GM18511 (cell line): ENCODE measurements at regions not wholly inside any gene's neighbourhood (a gene's known extent, or its start where the extent isn't known, plus 50 kb on each side); places are given as distances from the start of the nearest gene placed in this dataset.

Experiments used
- ATAC-seq: cut with Tn5 transposase; IDR thresholded peaks from one replicate; pipeline ENCODE4 v1.9.1; 2021; ENCODE audit warnings: mild to moderate bottlenecking, moderate library complexity; ENCODE audit not compliant: unreplicated experiment

DNA sequence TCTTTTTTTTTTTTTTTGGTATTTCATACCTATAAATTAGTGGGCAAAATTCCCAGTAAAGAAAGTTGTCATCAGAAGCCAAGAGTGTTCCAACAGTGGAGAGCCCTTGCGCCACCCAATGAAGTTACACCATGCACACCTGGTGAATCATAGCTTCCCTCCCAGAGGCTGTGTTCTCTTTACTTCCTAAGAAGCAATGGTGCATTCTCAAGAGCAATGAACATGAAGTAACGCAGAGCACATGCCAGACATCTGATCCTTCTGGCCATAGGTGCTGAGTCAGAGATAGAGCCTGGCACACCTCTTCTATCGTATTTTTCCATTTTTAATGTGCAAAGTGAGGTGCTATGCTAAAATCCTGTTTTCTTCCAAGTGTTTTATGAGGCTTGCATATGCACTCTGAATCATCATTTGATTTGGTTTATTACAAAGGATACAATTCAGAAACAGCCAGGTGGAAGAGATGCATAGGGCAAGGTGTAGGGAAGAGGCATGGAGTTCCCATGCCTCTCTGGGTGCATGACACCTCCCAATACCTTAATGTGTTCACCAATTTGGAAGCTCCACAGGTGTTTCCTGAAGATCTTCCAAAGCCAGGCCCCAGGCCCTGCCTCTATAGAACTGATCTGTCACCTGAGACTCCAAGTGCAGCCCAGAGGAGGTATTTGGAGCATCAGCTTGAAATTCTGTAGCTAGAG lies 408.0 kb downstream of the SIPA1L2 start:
- no peak for ATAC-seq

DNA sequence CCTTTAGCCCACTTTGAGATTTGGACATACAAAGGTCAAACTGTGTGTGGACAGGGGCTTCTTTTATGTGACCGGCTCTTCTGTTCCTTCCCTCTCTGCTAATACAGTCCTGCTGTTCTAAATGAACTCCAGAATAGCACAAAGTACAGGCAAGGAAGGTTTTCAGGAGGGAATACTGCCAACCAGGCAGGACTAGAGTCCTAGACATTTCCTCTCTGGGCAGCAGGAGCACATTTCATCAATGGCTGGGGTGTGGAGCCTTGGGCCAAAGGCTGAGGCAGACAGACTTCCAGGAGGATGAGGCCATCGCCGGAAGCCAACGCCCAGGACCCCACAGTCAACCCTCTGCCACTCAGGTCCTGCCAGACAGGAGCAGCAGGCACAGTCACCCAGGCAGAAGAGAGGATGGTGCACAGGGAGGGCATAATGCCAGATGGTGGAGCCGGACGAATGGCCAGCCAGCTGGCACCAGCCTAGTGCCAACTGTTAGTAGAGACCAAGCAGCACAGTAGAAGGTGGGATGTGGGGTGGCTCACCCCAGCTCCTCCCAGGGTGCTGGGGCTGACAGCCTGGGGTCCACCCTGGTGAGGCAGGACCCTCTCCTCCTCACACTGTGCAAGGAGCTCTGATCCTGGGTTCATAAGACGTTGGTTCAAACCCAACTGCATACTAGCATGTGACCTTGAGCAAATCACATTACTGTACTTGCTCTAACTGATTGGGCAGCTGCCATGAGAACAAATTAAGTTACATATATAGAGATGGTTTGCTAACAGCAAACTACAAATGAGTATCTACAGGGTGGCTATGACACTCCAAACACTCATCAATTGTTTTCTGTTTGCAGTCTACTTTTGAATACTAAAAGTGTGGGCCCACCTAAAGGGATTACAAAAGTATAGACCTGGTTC lies 410.7 kb downstream of the SIPA1L2 start:
- ATAC-seq: no peak

DNA sequence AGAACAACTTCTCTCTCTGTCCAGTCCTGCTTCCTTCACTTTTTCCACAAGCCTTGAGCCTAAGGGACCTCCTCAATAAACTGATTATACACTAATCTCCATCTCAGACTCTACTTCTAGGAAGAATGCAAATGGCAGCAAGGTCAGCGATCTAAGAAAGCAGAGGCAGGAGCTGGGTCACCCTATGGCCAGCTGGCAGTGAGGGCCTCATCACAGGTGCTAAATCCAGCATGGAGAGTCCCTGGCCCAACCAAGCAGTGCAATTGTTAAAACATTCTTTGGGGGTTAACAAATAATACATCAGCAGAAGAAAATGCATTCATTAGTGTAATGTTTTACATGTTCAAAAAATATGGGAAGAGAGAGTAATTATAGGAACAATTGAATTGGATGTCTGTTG lies 416.0 kb downstream of the SIPA1L2 start:
- ATAC-seq: no peak

DNA sequence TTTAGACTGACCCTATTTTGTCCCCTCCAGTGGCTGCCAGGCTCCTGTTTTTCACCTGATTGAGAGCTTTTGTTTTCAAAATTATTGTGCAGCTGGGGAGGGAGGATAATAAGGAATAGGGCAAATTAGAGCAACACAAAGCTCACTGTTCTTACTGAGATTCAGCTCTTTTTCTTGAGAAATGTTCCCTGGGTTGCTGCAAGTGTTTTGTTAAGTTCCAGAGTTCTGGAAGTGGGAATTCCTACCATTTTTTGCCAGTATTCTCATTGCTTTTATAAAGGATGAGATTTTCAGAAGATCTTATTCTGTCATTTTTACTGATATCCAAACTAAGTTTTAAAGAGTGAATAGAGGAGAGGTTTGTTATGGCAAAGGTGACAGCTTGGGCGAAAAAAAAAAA lies 417.7 kb downstream of the SIPA1L2 start:
- no peak for ATAC-seq

DNA sequence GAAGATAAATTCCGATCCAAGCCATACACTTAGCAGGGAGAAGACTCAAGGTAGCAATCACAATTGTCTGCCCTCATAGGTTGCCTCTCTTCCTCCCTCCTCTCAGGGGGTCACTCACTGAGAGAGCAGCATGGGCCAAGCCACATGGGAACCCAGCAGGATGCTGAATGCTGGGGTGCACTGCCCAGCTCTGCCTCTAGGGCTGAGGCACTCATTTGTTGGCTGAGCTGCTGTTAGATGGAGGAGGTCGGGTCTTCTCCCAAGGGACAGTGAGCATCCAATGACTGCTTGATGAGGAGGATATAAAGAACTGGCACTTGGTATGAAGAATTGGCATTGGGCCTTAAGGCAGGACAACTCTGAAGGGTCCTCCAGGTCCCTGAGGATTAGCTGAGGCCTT lies 418.8 kb downstream of the SIPA1L2 start:
- ATAC-seq: no peak

DNA sequence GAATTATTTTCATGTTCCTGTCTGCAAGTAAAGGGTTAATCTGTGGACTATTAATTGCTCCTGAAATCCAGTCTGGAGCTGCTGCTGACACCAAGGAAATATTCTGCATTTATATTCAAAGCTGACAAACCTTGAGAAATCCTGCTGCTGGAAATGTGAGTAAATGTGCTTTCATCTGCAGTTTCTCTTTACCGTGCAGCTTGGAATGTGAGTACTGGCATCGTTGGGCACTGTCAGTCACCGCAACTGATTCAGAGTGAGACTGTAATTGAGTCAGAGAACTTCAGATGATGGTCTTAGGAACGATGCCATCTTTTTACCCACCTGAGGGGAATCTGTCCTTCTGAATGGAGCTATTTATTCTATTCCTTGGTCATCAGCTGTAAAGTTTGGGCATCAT lies 420.6 kb downstream of the SIPA1L2 start:
- ATAC-seq: no peak

DNA sequence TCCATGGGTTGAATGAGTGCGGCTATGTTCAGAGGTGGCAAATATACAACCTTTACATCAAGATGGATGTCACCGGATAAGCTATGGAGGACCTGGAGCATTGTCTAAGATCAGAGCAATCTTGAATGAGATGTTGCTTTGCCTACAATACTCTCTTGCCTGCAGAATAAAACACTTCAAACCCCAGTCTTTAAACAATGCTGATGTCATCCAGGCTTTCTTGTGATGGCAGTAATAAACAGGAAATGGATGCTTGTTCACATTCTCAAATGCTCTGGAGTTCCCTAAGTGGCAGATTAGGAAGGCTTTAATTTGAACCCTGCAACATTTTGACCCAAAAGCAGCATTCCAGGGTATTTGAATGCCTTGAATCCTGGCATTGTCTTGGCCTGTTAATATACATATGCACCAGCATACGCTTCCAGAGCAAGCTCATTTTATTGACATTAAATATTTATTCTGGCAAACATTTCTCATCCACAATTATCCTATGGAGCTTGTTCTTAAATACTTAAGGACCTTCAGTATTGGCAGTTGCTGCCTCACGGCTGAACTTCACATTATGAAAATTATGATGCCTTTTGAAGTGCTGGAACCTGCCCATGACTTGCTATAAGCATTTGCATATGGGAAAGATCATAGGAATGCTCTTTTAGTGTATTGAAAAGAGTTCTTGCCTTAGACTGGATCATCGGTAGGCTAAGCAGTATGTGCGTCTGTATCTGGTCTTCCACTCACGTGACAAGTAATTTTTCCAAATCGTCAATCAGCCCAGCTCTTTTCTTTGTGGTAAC lies 422.7 kb downstream of the SIPA1L2 start:
- ATAC-seq: no peak

DNA sequence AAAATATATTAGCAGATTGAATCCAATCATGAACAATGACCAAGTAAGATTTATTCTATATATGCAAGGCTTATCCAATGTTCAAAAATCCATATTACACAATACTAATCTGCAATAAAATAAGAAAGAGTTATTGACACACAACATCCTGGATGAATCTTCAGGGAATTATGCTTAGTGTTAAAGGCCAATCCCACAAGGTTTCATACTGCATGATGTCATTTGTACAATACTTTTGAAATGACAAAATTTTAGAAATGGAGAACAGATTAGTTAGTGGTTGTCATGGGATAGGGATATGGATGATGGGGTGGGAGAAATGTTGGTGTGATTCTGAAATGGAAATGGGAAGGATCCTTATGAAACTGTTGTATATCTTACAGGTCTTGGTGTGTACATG lies 425.7 kb downstream of the SIPA1L2 start:
- no peak for ATAC-seq

DNA sequence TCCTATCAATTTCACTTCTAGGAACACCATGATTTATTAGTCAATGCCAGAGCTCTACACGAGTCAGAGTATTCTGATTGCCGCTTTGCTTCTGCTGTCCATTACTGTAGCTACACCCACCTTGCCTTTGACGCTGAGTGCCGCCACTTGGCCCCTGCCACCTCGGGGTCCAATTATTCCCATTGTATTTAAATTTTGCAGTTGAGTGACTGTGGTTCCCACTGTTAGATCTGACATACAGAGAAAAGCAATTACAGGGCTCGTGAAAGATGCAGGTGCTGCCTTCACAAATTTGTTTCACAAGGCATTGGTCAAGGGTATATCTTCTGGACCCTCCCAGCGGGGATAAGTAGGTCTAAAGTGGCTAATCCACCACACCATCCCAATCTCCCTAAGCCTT lies 428.9 kb downstream of the SIPA1L2 start:
- no peak for ATAC-seq

DNA sequence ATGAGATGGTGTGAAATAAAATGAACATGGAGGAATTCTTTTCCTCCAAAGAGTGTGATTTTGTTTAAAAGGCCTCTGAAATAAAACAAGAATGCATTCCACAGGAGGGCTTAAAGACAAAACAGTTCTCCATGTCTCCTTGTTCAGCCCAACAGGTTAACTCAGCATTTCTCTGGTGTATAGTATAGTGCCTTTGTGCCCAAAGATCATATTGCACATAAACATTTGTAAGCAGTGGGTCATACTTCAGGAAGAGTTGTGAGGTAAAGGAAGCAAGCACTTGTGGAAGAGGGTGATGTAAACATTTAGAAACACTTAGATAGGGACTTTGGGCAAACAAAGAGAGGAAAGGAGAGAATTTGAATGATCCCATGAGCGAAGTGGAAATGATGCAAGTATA lies 433.9 kb downstream of the SIPA1L2 start:
- no peak for ATAC-seq

DNA sequence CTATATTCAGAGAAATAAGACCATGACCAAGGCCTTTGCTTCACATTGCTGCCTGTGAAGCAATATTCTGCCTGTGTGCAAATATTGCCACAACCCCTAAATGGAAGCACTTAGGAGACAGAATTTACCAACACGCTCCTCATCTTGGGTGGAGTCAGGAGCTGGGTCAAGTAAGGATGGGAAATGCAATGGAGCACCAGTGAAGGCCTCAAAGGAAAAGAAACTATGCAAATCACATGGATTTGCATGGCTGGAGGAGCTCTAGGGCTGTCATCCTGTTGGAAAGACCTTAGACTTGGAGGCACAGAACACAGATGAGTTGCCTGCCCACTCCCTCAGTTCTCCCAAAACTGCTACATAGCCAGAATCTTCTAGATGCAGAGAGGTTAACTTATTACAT lies 435.5 kb downstream of the SIPA1L2 start:
- no peak for ATAC-seq

DNA sequence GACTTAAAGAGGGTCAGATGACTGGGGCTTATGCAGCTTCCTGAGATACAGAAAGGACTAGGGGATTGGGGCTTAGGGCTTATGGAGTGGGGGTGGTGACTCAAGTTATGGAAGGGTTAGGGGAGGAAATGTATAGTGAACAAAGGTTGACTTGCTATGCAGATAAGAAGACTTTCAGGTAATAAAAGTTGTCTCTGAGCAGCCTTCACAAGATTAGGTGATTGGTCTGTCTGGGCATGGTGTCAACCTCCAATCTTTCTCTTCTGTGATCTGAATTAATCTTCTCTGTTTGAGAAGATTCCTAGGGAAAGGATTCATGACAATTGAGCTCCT lies 436.5 kb downstream of the SIPA1L2 start:
- no peak for ATAC-seq

DNA sequence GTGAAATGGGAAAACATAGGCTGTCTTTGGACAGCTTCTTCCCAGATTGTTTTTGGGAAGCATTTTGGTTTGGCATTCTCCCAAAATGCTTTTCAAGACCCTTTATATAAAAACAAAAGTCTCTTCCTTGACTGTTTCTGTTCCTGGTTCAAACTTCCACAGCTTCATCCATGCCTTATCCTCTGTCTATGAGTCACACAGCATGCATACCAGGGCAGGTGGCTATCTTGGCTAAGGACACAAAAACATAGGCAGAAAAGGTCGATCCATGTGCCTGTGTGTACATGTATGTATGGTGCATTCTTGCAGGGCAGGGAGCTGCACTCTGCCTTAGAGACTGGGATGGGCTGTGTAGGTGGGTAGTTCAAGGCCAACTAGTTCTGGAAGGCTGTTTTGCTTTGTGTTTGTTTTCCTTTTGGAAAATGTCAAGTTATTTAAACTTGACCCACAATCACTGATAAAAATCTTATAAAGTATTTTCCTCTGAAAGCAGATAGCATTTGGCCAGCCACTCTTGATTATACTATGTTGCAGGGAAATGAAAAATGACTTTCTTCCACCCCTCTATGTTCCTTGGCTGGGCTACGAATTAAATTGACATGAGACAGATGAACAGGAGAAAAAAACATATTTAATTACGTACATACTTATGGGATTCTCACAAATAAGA lies 437.0 kb downstream of the SIPA1L2 start:
- no peak for ATAC-seq

DNA sequence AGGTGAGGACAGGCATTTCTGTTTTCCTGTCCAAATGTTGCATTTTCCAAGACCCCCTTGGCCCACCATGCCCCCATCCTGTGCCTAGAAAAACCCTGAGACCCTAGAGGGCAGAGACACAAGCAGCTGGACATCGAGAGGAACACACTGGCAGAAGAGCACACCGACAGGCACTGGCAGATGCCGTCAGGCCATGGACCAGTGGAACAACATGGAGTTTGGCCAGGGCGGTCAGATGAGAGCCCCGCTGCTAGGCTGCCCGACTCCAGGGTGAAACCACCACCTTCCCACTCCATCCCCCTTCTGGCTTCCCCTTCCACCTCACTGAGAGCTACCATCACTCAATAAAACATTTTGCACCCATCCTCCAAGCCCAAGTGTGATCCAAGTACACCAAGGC lies 438.4 kb downstream of the SIPA1L2 start:
- no peak for ATAC-seq

DNA sequence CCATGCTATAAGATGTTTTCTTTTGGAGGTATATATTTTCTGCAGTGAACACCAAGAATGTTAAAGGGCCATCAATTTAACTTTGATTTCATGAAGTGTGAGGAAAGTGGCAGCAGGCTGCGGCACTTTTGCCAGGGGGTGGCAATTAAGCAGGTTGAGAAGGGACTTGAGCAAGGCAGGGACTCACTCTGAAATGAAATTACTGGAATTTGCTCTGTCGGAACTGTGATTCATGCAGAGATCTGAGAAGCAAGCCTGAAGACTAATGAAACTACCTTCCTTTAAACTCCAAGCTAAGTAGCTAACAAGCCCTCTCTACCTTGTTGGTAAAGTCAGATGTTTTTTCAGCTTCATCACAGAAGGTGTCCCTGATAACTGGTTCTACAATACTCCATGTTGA lies 441.6 kb downstream of the SIPA1L2 start:
- no peak for ATAC-seq

DNA sequence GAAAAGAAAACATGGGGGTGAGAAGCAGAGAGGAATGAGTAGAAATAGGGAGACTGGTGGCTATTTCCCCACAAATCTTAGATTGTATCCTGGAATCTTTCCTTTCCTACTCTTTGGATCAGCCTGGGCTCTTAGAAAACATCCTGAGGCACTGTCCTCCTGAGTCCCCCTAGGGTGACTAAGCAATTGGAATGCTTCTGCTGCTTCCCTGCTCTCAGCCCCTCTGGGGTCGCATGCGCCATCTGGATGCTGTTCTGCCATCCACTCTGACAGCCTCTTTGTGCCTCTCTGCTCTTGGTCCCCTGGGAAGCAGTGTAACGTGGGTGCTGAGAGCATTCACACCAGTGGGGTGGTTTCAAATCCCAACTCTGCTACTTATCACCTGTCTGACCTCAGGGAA lies 443.0 kb downstream of the SIPA1L2 start:
- ATAC-seq: no peak

DNA sequence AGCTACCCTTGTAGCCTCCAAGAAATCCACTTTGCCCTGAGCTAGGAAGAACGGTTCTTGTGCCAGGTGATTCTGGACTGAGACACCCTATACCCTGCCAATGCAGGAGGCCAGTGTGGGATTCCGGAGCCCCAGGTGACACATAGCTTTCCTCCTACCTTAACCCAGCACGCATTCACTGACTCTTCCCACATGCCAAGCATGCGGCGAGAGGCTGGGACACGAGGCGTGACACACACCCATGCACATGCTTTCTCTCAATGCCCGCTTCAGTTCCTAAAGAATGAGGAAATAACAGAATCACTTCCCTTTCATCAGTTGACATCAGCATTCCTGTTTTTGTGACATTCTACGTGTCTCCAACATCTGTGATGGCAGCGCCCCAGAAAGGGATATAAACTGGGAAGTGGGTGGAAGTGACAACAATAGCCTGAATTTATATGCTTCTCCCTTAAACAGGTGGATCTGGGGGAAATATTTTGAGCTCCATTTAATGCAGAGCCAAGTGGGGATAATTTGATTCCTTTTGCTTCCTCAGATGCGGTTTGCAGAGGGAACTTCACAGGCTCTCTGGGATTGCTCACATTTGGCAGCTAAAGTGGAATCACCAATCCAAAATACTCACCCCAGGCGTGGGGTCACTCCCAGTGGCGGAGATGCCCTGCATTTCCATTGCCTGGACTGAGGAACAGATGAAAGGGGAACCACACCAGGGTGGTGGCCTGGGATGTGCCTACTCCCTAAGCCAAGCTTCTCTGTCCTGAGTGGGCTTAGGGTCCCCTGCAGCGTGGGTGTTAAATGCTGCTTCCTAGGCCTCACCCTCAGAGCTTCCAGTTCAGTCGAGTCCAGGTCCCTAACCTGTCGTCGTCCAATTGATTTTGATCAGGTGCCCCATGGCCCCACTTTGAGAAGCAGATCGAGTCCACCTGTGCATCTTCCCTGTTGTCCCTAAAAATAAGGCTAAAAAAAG lies 445.1 kb downstream of the SIPA1L2 start:
- ATAC-seq: no peak

DNA sequence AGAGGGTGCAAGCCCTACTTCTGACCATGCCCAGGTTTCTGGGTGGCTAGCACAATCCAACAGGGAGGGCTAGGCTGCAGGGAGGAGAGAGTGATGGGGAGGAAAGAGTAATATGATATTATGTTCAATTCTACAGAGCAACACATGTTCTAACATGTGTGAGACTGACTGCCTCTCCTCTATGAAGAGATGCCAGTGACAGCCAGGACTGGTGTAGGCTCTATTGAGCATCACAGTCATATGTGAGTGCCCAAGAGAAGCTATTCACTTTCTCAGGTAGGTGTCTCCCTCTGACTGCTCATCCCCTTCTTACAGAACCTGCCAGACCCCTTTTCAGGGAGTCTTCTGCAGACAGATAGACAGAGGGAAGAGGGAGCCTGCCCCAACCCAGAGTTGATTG lies 446.1 kb downstream of the SIPA1L2 start:
- no peak for ATAC-seq

DNA sequence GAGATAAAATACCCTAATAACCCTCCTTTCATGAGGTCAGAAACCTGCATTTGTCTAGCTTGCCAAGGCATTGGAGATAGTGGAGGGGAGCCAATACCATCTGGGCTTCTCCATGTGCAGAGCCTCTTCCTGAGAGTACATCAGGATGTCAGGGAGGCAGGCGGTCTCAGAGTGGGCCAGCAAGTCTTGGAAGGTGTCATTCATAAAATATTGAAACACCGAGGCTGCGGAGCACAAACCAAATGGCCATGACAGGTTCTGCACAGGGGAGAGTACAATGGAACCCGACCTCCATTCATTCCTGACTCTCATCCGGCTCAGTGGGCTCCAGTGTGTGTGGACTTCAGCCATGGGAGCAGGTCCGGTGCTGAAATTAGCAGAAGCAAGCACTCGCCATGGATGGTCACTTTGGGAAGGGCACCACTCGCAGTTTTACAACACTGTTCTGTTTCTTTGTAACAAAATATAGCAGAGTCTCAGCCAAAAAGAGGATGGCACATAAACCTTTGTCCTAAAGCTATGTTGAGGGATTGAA lies 446.6 kb downstream of the SIPA1L2 start:
- no peak for ATAC-seq

DNA sequence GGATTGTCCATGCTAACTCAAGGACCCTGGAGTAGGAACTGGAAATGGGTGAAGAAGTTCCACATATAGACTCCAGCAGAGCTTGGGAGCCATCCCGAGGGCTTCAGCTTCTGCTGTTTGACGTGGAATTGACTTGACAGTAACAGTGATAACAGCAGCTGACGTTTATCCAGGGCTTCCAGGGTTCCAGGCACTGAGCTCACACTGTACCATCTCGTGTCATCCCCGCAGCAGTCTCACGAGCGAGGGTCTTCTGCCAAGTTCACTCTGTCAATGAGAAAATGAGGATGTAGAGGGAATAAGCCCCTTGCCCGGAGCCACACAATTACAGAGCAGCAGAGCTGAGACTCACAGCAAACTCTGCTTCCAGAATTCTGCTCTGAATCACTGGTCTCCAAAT lies 447.7 kb downstream of the SIPA1L2 start:
- no peak for ATAC-seq
